Fibroblast of lung (primary cell): ENCODE measurements at regions not wholly inside any gene's neighbourhood (a gene's known extent, or its start where the extent isn't known, plus 50 kb on each side); places are given as distances from the start of the nearest gene placed in this dataset.

Experiments
- EZH2 ChIP-seq: IDR thresholded peaks from 2 replicates; pipeline ENCODE4 v1.5.1; 2012; ENCODE audit warnings: low read length, control low read depth, mild to moderate bottlenecking; ENCODE audit errors: missing control alignments
- TF ChIP-seq, protein P1 (sequence below), 2 donors: IDR thresholded peaks in 1 of 2; conservative IDR thresholded peaks in 1 of 2; 1 replicate in 1 of 2; 2 replicates in 1 of 2; pipeline ENCODE4 v1.5.1; 2011 to 2012; ENCODE audit warnings: low read length in 2 of 2, control low read depth in 1 of 2, inconsistent platforms in 1 of 2, low read depth in 1 of 2, mild to moderate bottlenecking in 1 of 2

DNA sequence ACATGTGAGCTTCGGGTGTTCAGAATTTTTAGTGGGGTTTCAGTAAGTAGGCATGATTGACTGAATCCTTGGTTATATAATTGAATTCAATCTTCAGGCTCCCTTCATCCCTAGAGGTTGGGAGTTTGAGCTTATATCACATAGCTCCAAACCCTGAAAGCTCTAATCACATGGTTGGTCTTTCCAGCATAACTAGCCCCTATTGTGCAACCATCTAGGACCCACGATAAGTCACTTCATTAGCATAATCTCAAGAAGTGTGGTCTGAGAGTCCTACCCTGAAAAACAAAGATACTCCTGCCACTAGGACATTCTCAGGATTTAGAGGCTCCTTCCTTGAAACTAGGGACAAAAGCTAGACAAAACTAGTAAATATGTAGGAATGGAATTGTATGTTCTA lies 348.9 kb upstream of the CBLB start:
- TF ChIP-seq, protein P1, sequence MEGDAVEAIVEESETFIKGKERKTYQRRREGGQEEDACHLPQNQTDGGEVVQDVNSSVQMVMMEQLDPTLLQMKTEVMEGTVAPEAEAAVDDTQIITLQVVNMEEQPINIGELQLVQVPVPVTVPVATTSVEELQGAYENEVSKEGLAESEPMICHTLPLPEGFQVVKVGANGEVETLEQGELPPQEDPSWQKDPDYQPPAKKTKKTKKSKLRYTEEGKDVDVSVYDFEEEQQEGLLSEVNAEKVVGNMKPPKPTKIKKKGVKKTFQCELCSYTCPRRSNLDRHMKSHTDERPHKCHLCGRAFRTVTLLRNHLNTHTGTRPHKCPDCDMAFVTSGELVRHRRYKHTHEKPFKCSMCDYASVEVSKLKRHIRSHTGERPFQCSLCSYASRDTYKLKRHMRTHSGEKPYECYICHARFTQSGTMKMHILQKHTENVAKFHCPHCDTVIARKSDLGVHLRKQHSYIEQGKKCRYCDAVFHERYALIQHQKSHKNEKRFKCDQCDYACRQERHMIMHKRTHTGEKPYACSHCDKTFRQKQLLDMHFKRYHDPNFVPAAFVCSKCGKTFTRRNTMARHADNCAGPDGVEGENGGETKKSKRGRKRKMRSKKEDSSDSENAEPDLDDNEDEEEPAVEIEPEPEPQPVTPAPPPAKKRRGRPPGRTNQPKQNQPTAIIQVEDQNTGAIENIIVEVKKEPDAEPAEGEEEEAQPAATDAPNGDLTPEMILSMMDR (conservative IDR thresholded peaks at IDR 0.05 in 1 of 2, IDR thresholded peaks at IDR 0.05 in 1 of 2; ENCODE audit: low read depth in 1 of 2, low read length in 2 of 2) = no peak
- no peak for TF ChIP-seq EZH2
